Activated T-helper 9 cell treated with anti-CD3 and anti-CD28 coated beads, Interleukin-2, amount 50 U/mL, for 16 hours (primary cell): ENCODE measurements at regions not wholly inside any gene's neighbourhood (a gene's known extent, or its start where the extent isn't known, plus 50 kb on each side); places are given as distances from the start of the nearest gene placed in this dataset.
"Not testable (repeated sequence)": the region's sequence is repeated elsewhere in the genome, so short reads cannot be mapped to it uniquely, and the experiment has no call there.

Experiments used
- DNase-seq: peaks from one replicate; pipeline ENCODE4 v3.0.0-alpha.2; 2020; ENCODE audit warnings: low read depth

- DNase-seq, result no peak
These were observed 168.7 kb upstream of the MSX2 start for GRCh38 chr5:174555726-174556125.

GRCh38 chr5:174556756-174557155 lies 167.6 kb upstream of the MSX2 start:
- no peak for DNase-seq

- no peak for DNase-seq
These were observed 166.2 kb upstream of the MSX2 start for GRCh38 chr5:174558190-174558589.

- no peak for DNase-seq
These were observed 165.2 kb upstream of the MSX2 start for GRCh38 chr5:174559141-174559540.

GRCh38 chr5:174559566-174560090 lies 164.8 kb upstream of the MSX2 start:
- no peak for DNase-seq

GRCh38 chr5:174560861-174561260 lies 163.5 kb upstream of the MSX2 start:
- DNase-seq, result no peak

- not testable (repeated sequence) for DNase-seq
These were observed 161.3 kb upstream of the MSX2 start for GRCh38 chr5:174563040-174563439.

GRCh38 chr5:174563899-174564298 lies 160.5 kb upstream of the MSX2 start:
- DNase-seq, result no peak

- DNase-seq, result no peak
These were observed 156.8 kb upstream of the MSX2 start for GRCh38 chr5:174567506-174568141.

GRCh38 chr5:174570662-174571061 lies 153.7 kb upstream of the MSX2 start:
- DNase-seq, result no peak

- no peak for DNase-seq
These were observed 152.6 kb upstream of the MSX2 start for GRCh38 chr5:174571662-174572397.

GRCh38 chr5:174572591-174572990 lies 151.8 kb upstream of the MSX2 start:
- DNase-seq, result no peak

- DNase-seq, result no peak
These were observed 151.0 kb upstream of the MSX2 start for GRCh38 chr5:174573221-174573994.

GRCh38 chr5:174575043-174575442 lies 149.3 kb upstream of the MSX2 start:
- DNase-seq, result no peak

- DNase-seq, result no peak
These were observed 148.3 kb upstream of the MSX2 start for GRCh38 chr5:174576042-174576441.

GRCh38 chr5:174581479-174581878 lies 142.9 kb upstream of the MSX2 start:
- no peak for DNase-seq

- DNase-seq, result no peak
These were observed 142.5 kb upstream of the MSX2 start for GRCh38 chr5:174581894-174582293.

GRCh38 chr5:174583071-174583470 lies 141.3 kb upstream of the MSX2 start:
- no peak for DNase-seq

- DNase-seq, result no peak
These were observed 138.9 kb upstream of the MSX2 start for GRCh38 chr5:174585472-174585871.

- DNase-seq, result not testable (repeated sequence)
These were observed 138.2 kb upstream of the MSX2 start for GRCh38 chr5:174586163-174586562.

- DNase-seq, result no peak
These were observed 135.4 kb upstream of the MSX2 start for GRCh38 chr5:174589011-174589410.

- no peak for DNase-seq
These were observed 134.8 kb upstream of the MSX2 start for GRCh38 chr5:174589599-174589998.

GRCh38 chr5:174590820-174591219 lies 133.6 kb upstream of the MSX2 start:
- DNase-seq, result no peak
